ENCODE measurements at regions not wholly inside any gene's neighbourhood (a gene's known extent, or its start where the extent isn't known, plus 50 kb on each side); places are given as distances from the start of the nearest gene placed in this dataset.

GRCh38 chr2:156215656-156216055, 116.9 kb downstream of the NR4A2 start:
- Histone ChIP-seq H3K4me2 (no peak overlapping the region), H3K4me3 (ENCODE audit: low read depth in 2 of 2, low read length in 1 of 2) (no peak overlapping the region), H3K79me2 (ENCODE audit: insufficient read depth) (no peaks in the 10 kb centered on the region), H3K27ac (ENCODE audit: low read depth in 2 of 2, low read length in 1 of 2) (no peak overlapping the region), H4K20me1 (ENCODE audit: insufficient read depth) (no peaks in the 10 kb centered on the region), H2AFZ (ENCODE audit: low read depth) (no peak overlapping the region), H3F3A (replicated peaks; ENCODE audit: insufficient read depth) (no peaks in the 10 kb centered on the region), H3K9me2 (no peaks in the 10 kb centered on the region), H3K4me1 (ENCODE audit: control insufficient read depth in 1 of 2, insufficient read depth in 2 of 2, low read depth in 1 of 2, low read length in 1 of 2) (no peaks in the 10 kb centered on the region), H3K27me3 (ENCODE audit: insufficient read depth) (no peaks in the 10 kb centered on the region), H3K36me3 (replicated peaks in 1 of 2; ENCODE audit: control insufficient read depth in 1 of 2, insufficient read depth in 2 of 2, low read length in 1 of 2) (no peaks in the 10 kb centered on the region), H3K9ac (no peak overlapping the region), H3K9me3 (no peaks in the 10 kb centered on the region)
- CTCF ChIA-PET = no interaction called here
- POLR2A ChIA-PET = no interaction called here
- WGBS (ENCODE audit: low lambda C conversion rate) = 0% methylated on average over 2 of the region's 2 CpGs
- TF ChIP-seq SMC3 (IDR thresholded peaks at IDR 0.05; ENCODE audit: low read depth, low read length) (no peak), REST (IDR thresholded peaks at IDR 0.05; ENCODE audit: low read depth, low read length) (no peak), TCF12 (IDR thresholded peaks at IDR 0.05) (no peak), EP300 (IDR thresholded peaks at IDR 0.05; ENCODE audit: borderline replicate concordance in 1 of 2, low read depth in 1 of 2, low read length in 1 of 2) (no peak), RCOR1 (IDR thresholded peaks at IDR 0.05; ENCODE audit: low read length) (no peak), IRF3 (IDR thresholded peaks at IDR 0.05; ENCODE audit: low read depth, low read length) (no peak), NRF1 (IDR thresholded peaks at IDR 0.05; ENCODE audit: low read depth, low read length) (no peak), TEAD4 (IDR thresholded peaks at IDR 0.05; ENCODE audit: borderline replicate concordance, insufficient read depth) (no peak), GABPA (IDR thresholded peaks at IDR 0.05; ENCODE audit: low read depth) (no peak), NFIC (IDR thresholded peaks at IDR 0.05; ENCODE audit: borderline replicate concordance) (no peak), FOXM1 (IDR thresholded peaks at IDR 0.05; ENCODE audit: low read depth) (no peak), CTCF (IDR thresholded peaks at IDR 0.05) (no peak), CHD2 (IDR thresholded peaks at IDR 0.05; ENCODE audit: low read length, partially characterized antibody) (no peak), POLR2AphosphoS5 (IDR thresholded peaks at IDR 0.05; ENCODE audit: low read depth, low read length) (no peak), GATA2 (CRISPR knock-in tag; IDR thresholded peaks at IDR 0.05) (no peak)
- no peak for DNase-seq
